IgD-negative memory B cell (primary cell): ENCODE measurements at regions not wholly inside any gene's neighbourhood (a gene's known extent, or its start where the extent isn't known, plus 50 kb on each side); places are given as distances from the start of the nearest gene placed in this dataset.

Experiments
- H3K27ac Mint-ChIP-seq, 3 donors: one replicate each; pipeline ENCODE4 v1.8.0; 2020 to 2022; ENCODE audit warnings: mild to moderate bottlenecking in 3 of 3, mixed read lengths in 3 of 3, moderate library complexity in 1 of 3
- H3K27me3 Mint-ChIP-seq: one replicate; pipeline ENCODE4 v1.8.0; 2021; ENCODE audit warnings: mixed read lengths
- H3K36me3 Mint-ChIP-seq: one replicate; pipeline ENCODE4 v1.8.0; 2020; ENCODE audit warnings: mild to moderate bottlenecking, mixed read lengths
- H3K4me1 Mint-ChIP-seq, 3 donors: one replicate each; pipeline ENCODE4 v1.8.0; 2020 to 2022; ENCODE audit warnings: mixed read lengths in 3 of 3, mild to moderate bottlenecking in 1 of 3
- H3K4me3 Mint-ChIP-seq, 4 donors: one replicate each; pipeline ENCODE4 v1.8.0; 2020 to 2022; ENCODE audit warnings: mild to moderate bottlenecking in 4 of 4, mixed read lengths in 4 of 4, moderate library complexity in 3 of 4
- H3K9me3 Mint-ChIP-seq, 3 donors: one replicate each; pipeline ENCODE4 v1.8.0; 2020 to 2021; ENCODE audit warnings: mixed read lengths in 3 of 3, mild to moderate bottlenecking in 1 of 3

- Mint-ChIP-seq H3K27ac (no peak overlapping the region), H3K4me3 (no peak overlapping the region), H3K36me3 (peaks cover 3% of the 10 kb centered on the region), H3K9me3 (peaks cover 0 to 4% (median 0%) of the 10 kb centered on the region in 3 donors), H3K4me1 (no peaks in the 10 kb centered on the region), H3K27me3 (no peaks in the 10 kb centered on the region)
Observed at GRCh38 chr1:232464325-232464724, 165.6 kb downstream of the SIPA1L2 start.

GRCh38 chr1:232463225-232463624 is 166.7 kb downstream of the SIPA1L2 start:
- Mint-ChIP-seq H3K4me1 (no peaks in the 10 kb centered on the region), H3K9me3 (peaks cover 0 to 3% (median 0%) of the 10 kb centered on the region in 3 donors), H3K4me3 (no peak overlapping the region), H3K27ac (no peak overlapping the region), H3K36me3 (peaks cover 5% of the 10 kb centered on the region), H3K27me3 (no peaks in the 10 kb centered on the region)

- no peaks in the 10 kb centered on the region for H3K27me3 Mint-ChIP-seq
- H3K4me3 Mint-ChIP-seq: no peak overlapping the region
- no peak overlapping the region for H3K27ac Mint-ChIP-seq
- no peaks in the 10 kb centered on the region for H3K4me1 Mint-ChIP-seq
- H3K9me3 Mint-ChIP-seq: peaks cover 0 to 2% (median 0%) of the 10 kb centered on the region in 3 donors
- peaks cover 5% of the 10 kb centered on the region for H3K36me3 Mint-ChIP-seq
Observed at GRCh38 chr1:232462213-232462612, 167.7 kb downstream of the SIPA1L2 start.

DNA sequence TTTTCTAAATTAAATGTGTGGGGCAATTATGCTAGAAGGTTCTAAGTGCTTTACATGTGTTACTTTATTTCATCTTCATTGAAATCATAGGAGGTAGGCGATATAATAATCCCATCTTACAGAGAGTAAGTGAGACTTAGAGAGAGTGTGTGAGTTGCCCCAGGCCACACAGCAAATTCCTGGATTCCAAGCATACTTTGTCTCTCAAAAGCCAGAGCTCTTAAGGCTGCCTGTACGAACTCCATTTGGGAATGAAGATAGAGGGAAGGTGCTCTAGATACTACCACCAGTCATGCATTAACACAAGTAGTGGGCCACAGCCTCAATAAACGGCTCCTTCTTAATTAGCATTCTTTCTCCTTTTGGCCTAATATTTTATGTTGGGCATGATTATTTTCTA is 170.1 kb downstream of the SIPA1L2 start:
- H3K27ac Mint-ChIP-seq: no peak overlapping the region
- no peaks in the 10 kb centered on the region for H3K4me1 Mint-ChIP-seq
- H3K9me3 Mint-ChIP-seq: peaks cover 0 to 2% (median 0%) of the 10 kb centered on the region in 3 donors
- no peaks in the 10 kb centered on the region for H3K27me3 Mint-ChIP-seq
- no peak overlapping the region for H3K4me3 Mint-ChIP-seq
- H3K36me3 Mint-ChIP-seq: peaks cover 5% of the 10 kb centered on the region

- Mint-ChIP-seq H3K4me3 (no peak overlapping the region), H3K36me3 (peaks cover 5% of the 10 kb centered on the region), H3K27me3 (no peaks in the 10 kb centered on the region), H3K4me1 (no peaks in the 10 kb centered on the region), H3K9me3 (peaks cover 0 to 2% (median 0%) of the 10 kb centered on the region in 3 donors), H3K27ac (no peak overlapping the region)
Observed at GRCh38 chr1:232459087-232459486, 170.8 kb downstream of the SIPA1L2 start.

DNA sequence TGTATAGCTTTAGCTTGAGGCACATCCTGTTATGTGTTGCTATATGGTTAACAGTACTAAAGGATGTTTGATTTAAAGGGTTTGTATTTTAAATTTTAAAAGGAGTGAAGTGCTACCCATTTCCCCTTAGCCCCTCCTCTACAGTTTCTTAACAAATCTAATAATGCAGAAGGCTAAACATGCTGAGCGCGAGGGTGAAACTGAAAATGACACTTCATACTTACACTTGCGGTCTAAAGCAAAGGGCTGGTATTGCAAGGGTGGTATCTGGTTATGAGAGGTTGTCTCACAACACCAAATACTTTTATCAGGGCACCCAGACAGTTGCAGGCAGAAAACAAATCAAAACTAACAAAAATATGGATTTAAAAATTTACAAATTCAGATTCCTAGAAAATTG is 172.3 kb downstream of the SIPA1L2 start:
- peak overlapping the region in 1 of 4 donors; percentile 24 for H3K4me3 Mint-ChIP-seq
- no peak overlapping the region for H3K27ac Mint-ChIP-seq
- no peaks in the 10 kb centered on the region for H3K4me1 Mint-ChIP-seq
- peaks cover 2% of the 10 kb centered on the region for H3K27me3 Mint-ChIP-seq
- no peaks in the 10 kb centered on the region for H3K9me3 Mint-ChIP-seq
- peaks cover 2% of the 10 kb centered on the region for H3K36me3 Mint-ChIP-seq

DNA sequence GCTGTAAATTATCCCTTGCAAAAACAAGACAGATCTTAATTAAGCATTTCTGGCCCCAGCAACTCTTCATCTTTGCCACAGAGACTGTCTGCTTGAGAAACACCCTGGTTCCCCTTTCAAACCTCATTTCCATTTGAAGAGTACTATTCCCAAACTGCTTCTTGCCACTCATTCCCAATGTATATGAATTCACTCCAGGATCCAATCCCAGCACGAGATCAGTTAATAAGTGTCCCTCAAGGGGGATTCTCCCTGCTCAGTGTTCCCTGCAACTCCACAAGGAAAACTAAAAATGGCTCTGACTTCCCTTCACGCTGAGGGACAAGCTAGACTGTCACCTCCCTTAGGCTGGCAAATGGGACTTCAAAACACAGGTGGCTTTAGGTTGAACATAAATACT is 173.2 kb downstream of the SIPA1L2 start:
- Mint-ChIP-seq H3K9me3 (no peaks in the 10 kb centered on the region), H3K36me3 (peaks cover 2% of the 10 kb centered on the region), H3K27ac (no peak overlapping the region)

DNA sequence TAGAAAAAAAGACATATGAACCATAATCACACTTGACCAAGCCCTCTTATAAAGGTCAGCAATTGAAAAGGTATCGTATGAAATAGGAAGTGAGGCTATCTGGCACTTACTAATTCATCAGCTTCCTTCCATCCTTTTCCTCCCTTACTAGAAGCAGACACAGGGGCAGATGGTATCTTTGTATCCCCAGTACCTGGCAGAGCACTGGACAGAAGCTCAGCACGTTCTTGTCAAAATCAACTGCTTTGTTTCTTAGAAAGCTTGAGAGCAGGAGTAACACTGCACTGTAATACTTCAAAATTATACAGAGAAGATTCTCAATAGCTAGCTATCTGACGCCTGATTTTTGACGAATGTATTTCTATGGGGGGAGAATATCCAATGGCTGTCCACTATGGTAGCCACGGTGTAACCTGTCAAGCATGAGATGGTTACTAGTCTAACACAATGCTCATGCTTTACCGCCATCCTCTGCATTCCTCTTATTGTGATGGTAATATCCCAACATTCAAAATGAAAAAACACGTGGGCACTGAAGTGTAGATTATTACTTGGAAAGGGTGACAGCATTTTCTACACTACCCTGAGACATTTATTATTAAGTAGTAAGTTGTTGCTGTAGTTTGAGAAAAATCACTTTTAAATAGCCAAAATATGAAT is 175.6 kb downstream of the SIPA1L2 start:
- no peak overlapping the region for H3K27ac Mint-ChIP-seq
- H3K9me3 Mint-ChIP-seq: no peaks in the 10 kb centered on the region

More for the DNA sequence above, 173.2 kb downstream of the SIPA1L2 start:
- H3K27me3 Mint-ChIP-seq: peaks cover 2% of the 10 kb centered on the region
- no peak overlapping the region for H3K4me3 Mint-ChIP-seq
- no peaks in the 10 kb centered on the region for H3K4me1 Mint-ChIP-seq

GRCh38 chr1:232452736-232453440 is 177.0 kb downstream of the SIPA1L2 start:
- Mint-ChIP-seq H3K9me3 (no peaks in the 10 kb centered on the region), H3K4me1 (no peaks in the 10 kb centered on the region), H3K27ac (no peak overlapping the region), H3K27me3 (peaks cover 4% of the 10 kb centered on the region), H3K4me3 (no peak overlapping the region), H3K36me3 (no peaks in the 10 kb centered on the region)

More for the DNA sequence above, 175.6 kb downstream of the SIPA1L2 start:
- Mint-ChIP-seq H3K36me3 (peaks cover 2% of the 10 kb centered on the region), H3K4me1 (no peaks in the 10 kb centered on the region), H3K4me3 (no peak overlapping the region), H3K27me3 (peaks cover 2% of the 10 kb centered on the region)

DNA sequence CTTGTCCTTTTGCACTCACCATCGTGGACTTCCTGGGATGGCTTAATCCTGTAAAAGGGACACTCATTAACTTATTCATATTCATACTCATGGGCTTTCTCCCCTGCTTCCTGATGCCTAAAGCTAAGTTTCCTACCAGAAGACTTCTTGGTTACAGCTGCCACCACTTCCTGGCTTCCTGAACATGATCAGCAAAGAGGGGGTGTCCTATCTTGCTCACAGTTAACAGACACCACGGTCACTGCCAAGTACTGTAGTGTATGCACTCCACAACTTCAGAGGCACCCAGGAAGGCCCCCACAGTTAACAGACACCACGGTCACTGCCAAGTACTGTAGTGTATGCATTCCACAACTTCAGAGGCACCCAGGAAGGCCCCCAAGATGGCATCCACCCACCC is 177.8 kb downstream of the SIPA1L2 start:
- Mint-ChIP-seq H3K4me1 (no peaks in the 10 kb centered on the region), H3K9me3 (no peaks in the 10 kb centered on the region), H3K27me3 (peaks cover 4% of the 10 kb centered on the region), H3K27ac (no peak overlapping the region), H3K36me3 (no peaks in the 10 kb centered on the region), H3K4me3 (no peak overlapping the region)

- H3K27ac Mint-ChIP-seq: no peak overlapping the region
Observed at GRCh38 chr1:232451506-232451905, 178.4 kb downstream of the SIPA1L2 start.

GRCh38 chr1:232450615-232451014 is 179.3 kb downstream of the SIPA1L2 start:
- Mint-ChIP-seq H3K27me3 (peaks cover 4% of the 10 kb centered on the region), H3K36me3 (no peaks in the 10 kb centered on the region), H3K9me3 (no peaks in the 10 kb centered on the region), H3K4me1 (no peaks in the 10 kb centered on the region), H3K4me3 (no peak overlapping the region), H3K27ac (no peak overlapping the region)

More at GRCh38 chr1:232451506-232451905, 178.4 kb downstream of the SIPA1L2 start:
- Mint-ChIP-seq H3K4me3 (no peak overlapping the region), H3K36me3 (no peaks in the 10 kb centered on the region), H3K4me1 (no peaks in the 10 kb centered on the region), H3K9me3 (no peaks in the 10 kb centered on the region), H3K27me3 (peaks cover 4% of the 10 kb centered on the region)

DNA sequence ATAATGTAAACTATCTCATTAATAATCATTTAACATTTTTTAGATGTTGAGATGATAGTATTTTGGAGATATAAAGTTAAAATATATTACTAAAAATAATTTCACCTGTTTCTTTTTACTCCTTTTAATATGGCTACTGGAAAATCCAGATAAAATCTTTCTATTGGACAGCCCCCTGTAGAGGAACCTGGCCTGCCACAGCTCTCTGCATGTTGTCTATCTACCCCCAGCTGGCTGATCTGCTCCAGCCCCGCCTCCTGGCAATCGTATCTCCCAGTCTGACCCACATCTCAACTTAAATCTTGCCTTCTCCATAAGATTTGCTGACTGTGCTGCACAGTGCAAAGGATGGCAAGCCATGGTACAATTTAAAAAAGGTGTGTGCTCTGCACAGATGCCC is 182.8 kb downstream of the SIPA1L2 start:
- Mint-ChIP-seq H3K4me1 (no peaks in the 10 kb centered on the region), H3K27ac (peak overlapping the region in 1 of 3 donors; percentile 26), H3K9me3 (no peaks in the 10 kb centered on the region), H3K36me3 (no peaks in the 10 kb centered on the region), H3K27me3 (peaks cover 2% of the 10 kb centered on the region), H3K4me3 (no peak overlapping the region)

- H3K36me3 Mint-ChIP-seq: no peaks in the 10 kb centered on the region
- H3K27ac Mint-ChIP-seq: peak overlapping the region in 1 of 3 donors; percentile 36
- peaks cover 2% of the 10 kb centered on the region for H3K27me3 Mint-ChIP-seq
- no peak overlapping the region for H3K4me3 Mint-ChIP-seq
- H3K4me1 Mint-ChIP-seq: no peaks in the 10 kb centered on the region
- no peaks in the 10 kb centered on the region for H3K9me3 Mint-ChIP-seq
Observed at GRCh38 chr1:232445361-232446106, 184.4 kb downstream of the SIPA1L2 start.

- Mint-ChIP-seq H3K27ac (no peak overlapping the region), H3K4me1 (no peaks in the 10 kb centered on the region), H3K9me3 (no peaks in the 10 kb centered on the region), H3K4me3 (no peak overlapping the region), H3K27me3 (no peaks in the 10 kb centered on the region), H3K36me3 (no peaks in the 10 kb centered on the region)
Observed at GRCh38 chr1:232443372-232443771, 186.6 kb downstream of the SIPA1L2 start.
